MCF 10A (cell line): ENCODE measurements at regions not wholly inside any gene's neighbourhood (a gene's known extent, or its start where the extent isn't known, plus 50 kb on each side); places are given as distances from the start of the nearest gene placed in this dataset.

Experiments
- BruUV-seq: library from RNA; stranded (reverse); fragments of 400-500 nt; replicated peaks from 2 replicates; lab custom pipeline; 2021; lab: Mats Ljungman, UMichigan
- CTCF ChIA-PET: fragments of 300-600 bp; sonication (Branson Sonifier 250); formaldehyde crosslinking; extraction: SDS; loops from one replicate; lab custom pipeline; 2021; ENCODE audit warnings: antibody characterized with exemption, inconsistent platforms; lab: Yijun Ruan, JAX
- POLR2A ChIA-PET: fragments of 300-600, 350-650 bp; sonication (Branson Sonifier 250); formaldehyde crosslinking; extraction: SDS; loops from one replicate; lab custom pipeline; 2020; ENCODE audit warnings: antibody characterized with exemption, inconsistent platforms; lab: Yijun Ruan, JAX
- DNase-seq: peaks from one replicate; pipeline ENCODE4 v3.0.0-alpha.2; 2018; ENCODE audit not compliant: unreplicated experiment
- H3K27ac Mint-ChIP-seq: one replicate; pipeline ENCODE4 v1.8.0; 2022; ENCODE audit warnings: mild to moderate bottlenecking, low read depth, mixed read lengths; ENCODE audit not compliant: unreplicated experiment
- H3K27me3 Mint-ChIP-seq: one replicate; pipeline ENCODE4 v1.8.0; 2022; ENCODE audit warnings: mixed read lengths; ENCODE audit not compliant: insufficient read depth, unreplicated experiment
- H3K36me3 Mint-ChIP-seq: one replicate; pipeline ENCODE4 v1.8.0; 2022; ENCODE audit warnings: mild to moderate bottlenecking, moderate library complexity, mixed read lengths; ENCODE audit not compliant: insufficient read depth, unreplicated experiment
- H3K4me1 Mint-ChIP-seq: one replicate; pipeline ENCODE4 v1.8.0; 2022; ENCODE audit warnings: mixed read lengths; ENCODE audit not compliant: insufficient read depth, unreplicated experiment
- H3K4me3 Mint-ChIP-seq: one replicate; pipeline ENCODE4 v1.8.0; 2022; ENCODE audit warnings: mild to moderate bottlenecking, moderate library complexity, mixed read lengths; ENCODE audit not compliant: unreplicated experiment
- H3K9me3 Mint-ChIP-seq: one replicate; pipeline ENCODE4 v1.8.0; 2022; ENCODE audit warnings: mixed read lengths; ENCODE audit not compliant: unreplicated experiment
- CTCF ChIP-seq: fragments of 200-600 bp; IDR thresholded peaks from one replicate; pipeline ENCODE4 v1.8.0; 2022; ENCODE audit warnings: antibody characterized with exemption, mild to moderate bottlenecking; ENCODE audit not compliant: unreplicated experiment
- intact Hi-C: fragments of 100-400 bp; cut with micrococcal nuclease; formaldehyde crosslinking; loops from 2 replicates; pipeline ENCODE4 v1.14.1; 2022

- Mint-ChIP-seq H3K4me1 (no peaks in the 10 kb centered on the region), H3K27ac (no peak overlapping the region), H3K4me3 (no peak overlapping the region), H3K27me3 (peaks cover 11% of the 10 kb centered on the region), H3K36me3 (no peaks in the 10 kb centered on the region), H3K9me3 (peaks cover 8% of the 10 kb centered on the region)
- BruUV-seq, result no TSS peak
- ChIA-PET CTCF (interaction anchor here (0.8 to 2.9 kb wide), 7 partner anchors 9 to 75 kb away, joined by 3 to 10 read pairs (median 3); no protein-coding TSS in a partner anchor), POLR2A (interaction anchor here (0.9 to 1.3 kb wide), 2 partner anchors 10 to 18 kb away, joined by 3 to 10 read pairs; no protein-coding TSS in a partner anchor)
- no peak for TF ChIP-seq CTCF
- intact Hi-C loops, result no loop called here
- no peak for DNase-seq
Observed at GRCh38 chr5:174344335-174344734, 298.8 kb downstream of the NSG2 start.

- no peaks in the 10 kb centered on the region for H3K4me1 Mint-ChIP-seq
- intact Hi-C loops, result no loop called here
Observed at GRCh38 chr5:174347183-174347582, 301.7 kb downstream of the NSG2 start.

GRCh38 chr5:174348311-174348981, 302.9 kb downstream of the NSG2 start:
- peaks cover 34% of the 10 kb centered on the region for H3K27me3 Mint-ChIP-seq
- TF ChIP-seq CTCF, result no peak
- H3K27ac Mint-ChIP-seq, result no peak overlapping the region
- POLR2A ChIA-PET, result interaction anchor here (0.5 to 0.8 kb wide), 2 partner anchors 8 to 70 kb away, joined by 3 read pairs; no protein-coding TSS in a partner anchor
- intact Hi-C loops, result no loop called here
- H3K4me1 Mint-ChIP-seq, result no peaks in the 10 kb centered on the region
- peaks cover 8% of the 10 kb centered on the region for H3K9me3 Mint-ChIP-seq
- CTCF ChIA-PET, result interaction anchor here (0.6 to 1.8 kb wide), 8 partner anchors 20 to 303 kb away, joined by 3 to 6 read pairs (median 3); partner anchors contain the start of gene NSG2
- BruUV-seq, result no TSS peak
- no peak overlapping the region for H3K4me3 Mint-ChIP-seq
- no peak for DNase-seq
- H3K36me3 Mint-ChIP-seq, result no peaks in the 10 kb centered on the region

More at GRCh38 chr5:174347183-174347582, 301.7 kb downstream of the NSG2 start:
- H3K36me3 Mint-ChIP-seq, result no peaks in the 10 kb centered on the region
- TF ChIP-seq CTCF, result no peak
- no peak for DNase-seq
- H3K9me3 Mint-ChIP-seq, result peaks cover 8% of the 10 kb centered on the region
- ChIA-PET CTCF (interaction anchor here (1.1 to 1.8 kb wide), 3 partner anchors 20 to 72 kb away, joined by 3 to 6 read pairs (median 5); no protein-coding TSS in a partner anchor), POLR2A (no interaction called here)
- peaks cover 34% of the 10 kb centered on the region for H3K27me3 Mint-ChIP-seq
- H3K4me3 Mint-ChIP-seq, result no peak overlapping the region
- BruUV-seq, result no TSS peak
- H3K27ac Mint-ChIP-seq, result no peak overlapping the region

GRCh38 chr5:174352681-174353080, 307.2 kb downstream of the NSG2 start:
- Mint-ChIP-seq H3K9me3 (no peaks in the 10 kb centered on the region), H3K27ac (no peak overlapping the region), H3K36me3 (no peaks in the 10 kb centered on the region), H3K4me1 (peaks cover 10% of the 10 kb centered on the region), H3K27me3 (peaks cover 23% of the 10 kb centered on the region), H3K4me3 (no peak overlapping the region)
- DNase-seq, result no peak
- no peak for TF ChIP-seq CTCF
- BruUV-seq, result no TSS peak
- ChIA-PET CTCF (interaction anchor here (0.6 to 2.4 kb wide), 5 partner anchors 8 to 1113 kb away, joined by 3 to 10 read pairs (median 4); no protein-coding TSS in a partner anchor), POLR2A (interaction anchor here (0.6 to 0.7 kb wide), 3 partner anchors 14 to 914 kb away, joined by 3 read pairs; no protein-coding TSS in a partner anchor)
- intact Hi-C loops, result no loop called here
